Fibroblast of villous mesenchyme (primary cell): ENCODE measurements at regions not wholly inside any gene's neighbourhood (a gene's known extent, or its start where the extent isn't known, plus 50 kb on each side); places are given as distances from the start of the nearest gene placed in this dataset.

Source experiments
- DNase-seq: peaks from one replicate; pipeline ENCODE4 v3.0.0-alpha.2; 2010; ENCODE audit warnings: low read depth
- H3K4me3 ChIP-seq: 2 replicates; pipeline ENCODE4 v1.5.1; 2011; ENCODE audit warnings: low read depth, mild to moderate bottlenecking, low read length
- CTCF ChIP-seq: IDR thresholded peaks from 2 replicates; pipeline ENCODE4 v1.5.1; 2012; ENCODE audit warnings: low read depth, mild to moderate bottlenecking, low read length; ENCODE audit not compliant: insufficient read depth

GRCh38 chr1:178579095-178579494, 66.2 kb downstream of the TEX35 start:
- no peak overlapping the region for H3K4me3 ChIP-seq
- no peak for TF ChIP-seq CTCF

DNA sequence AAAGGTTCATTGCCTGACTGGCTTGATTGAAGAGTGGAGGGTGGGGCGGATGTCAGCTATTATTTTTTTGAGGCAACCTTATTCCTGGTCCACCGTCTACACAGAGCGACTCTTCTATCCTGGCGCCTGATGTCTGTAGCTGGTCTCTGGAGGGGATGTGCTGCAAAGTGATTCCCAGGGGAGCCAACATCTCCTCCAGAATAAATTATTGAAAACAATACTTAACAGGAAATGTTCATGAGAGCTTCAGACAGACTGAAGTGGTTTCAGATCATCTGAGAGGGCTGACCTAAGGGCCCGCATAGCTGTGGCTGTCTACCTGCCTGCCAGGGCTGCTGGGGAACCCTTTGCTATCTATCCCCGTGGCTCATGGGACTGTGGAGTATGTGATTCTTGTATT, 66.7 kb downstream of the TEX35 start:
- H3K4me3 ChIP-seq: no peak overlapping the region
- no peak for DNase-seq
- TF ChIP-seq CTCF: no peak

More at GRCh38 chr1:178579095-178579494, 66.2 kb downstream of the TEX35 start:
- no peak for DNase-seq

GRCh38 chr1:178580096-178580495, 67.2 kb downstream of the TEX35 start:
- DNase-seq: no peak
- TF ChIP-seq CTCF: no peak
- H3K4me3 ChIP-seq: no peak overlapping the region

- TF ChIP-seq CTCF: no peak
- DNase-seq: no peak
- H3K4me3 ChIP-seq: no peak overlapping the region
Observed at GRCh38 chr1:178580876-178581275, 68.0 kb downstream of the TEX35 start.

GRCh38 chr1:178581351-178582303, 68.7 kb downstream of the TEX35 start:
- H3K4me3 ChIP-seq: no peak overlapping the region
- DNase-seq: no peak
- no peak for TF ChIP-seq CTCF

DNA sequence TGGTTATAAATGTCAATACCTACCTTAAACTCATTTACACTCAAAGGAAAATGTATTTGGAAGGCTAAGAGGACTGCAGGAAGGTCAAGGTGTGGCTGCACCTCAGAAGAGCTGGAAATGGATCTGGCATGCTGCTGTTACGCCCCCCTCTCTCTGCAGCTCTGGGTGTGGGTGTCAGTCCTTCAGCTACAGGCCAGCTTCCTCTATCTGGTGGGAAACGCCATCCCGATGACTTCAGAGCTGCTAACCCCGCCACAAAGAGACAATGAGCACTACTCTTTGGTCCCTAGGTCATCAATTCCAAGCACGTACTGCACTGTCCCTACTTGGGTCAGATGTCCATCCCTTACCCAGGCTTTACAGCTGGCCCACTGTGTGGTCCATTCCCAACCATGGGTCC, 74.2 kb downstream of the TEX35 start:
- DNase-seq: no peak
- no peak for TF ChIP-seq CTCF
- H3K4me3 ChIP-seq: no peak overlapping the region
